ENCODE measurements at regions not wholly inside any gene's neighbourhood (a gene's known extent, or its start where the extent isn't known, plus 50 kb on each side); places are given as distances from the start of the nearest gene placed in this dataset.
"Not testable (repeated sequence)": the region's sequence is repeated elsewhere in the genome, so short reads cannot be mapped to it uniquely, and the experiment has no call there.

- H3K9me3 ChIP-seq; DNase-seq; H3K4me1 ChIP-seq; intact Hi-C loops (cut with DNase I); H3K27ac ChIP-seq; H3K36me3 ChIP-seq; H3K27me3 ChIP-seq; H3K4me3 ChIP-seq; ATAC-seq: not testable (repeated sequence)
- WGBS (ENCODE audit: insufficient coverage, low coverage, low lambda C conversion rate, missing lambda C conversion rate): 63% methylated on average over 1 of the region's 1 CpG
These were observed 50.6 kb upstream of the GRHL3 start for GRCh38 chr1:24268555-24268954.

- H3K36me3 ChIP-seq: no peaks in the 10 kb centered on the region
These were observed 52.2 kb upstream of the GRHL3 start for GRCh38 chr1:24266998-24267397.

GRCh38 chr1:24266398-24266941 is 52.7 kb upstream of the GRHL3 start:
- ATAC-seq (no peak), DNase-seq (no peak)
- 83% methylated on average over 2 of the region's 9 CpGs for WGBS (ENCODE audit: insufficient coverage, low coverage, low lambda C conversion rate, missing lambda C conversion rate)
- intact Hi-C loops (cut with DNase I): no loop called here
- Histone ChIP-seq H3K27ac (no peak overlapping the region), H3K9me3 (no peaks in the 10 kb centered on the region), H3K27me3 (no peaks in the 10 kb centered on the region), H3K4me1 (no peaks in the 10 kb centered on the region), H3K36me3 (no peaks in the 10 kb centered on the region), H3K4me3 (no peak overlapping the region)
- TF ChIP-seq, protein P1, sequence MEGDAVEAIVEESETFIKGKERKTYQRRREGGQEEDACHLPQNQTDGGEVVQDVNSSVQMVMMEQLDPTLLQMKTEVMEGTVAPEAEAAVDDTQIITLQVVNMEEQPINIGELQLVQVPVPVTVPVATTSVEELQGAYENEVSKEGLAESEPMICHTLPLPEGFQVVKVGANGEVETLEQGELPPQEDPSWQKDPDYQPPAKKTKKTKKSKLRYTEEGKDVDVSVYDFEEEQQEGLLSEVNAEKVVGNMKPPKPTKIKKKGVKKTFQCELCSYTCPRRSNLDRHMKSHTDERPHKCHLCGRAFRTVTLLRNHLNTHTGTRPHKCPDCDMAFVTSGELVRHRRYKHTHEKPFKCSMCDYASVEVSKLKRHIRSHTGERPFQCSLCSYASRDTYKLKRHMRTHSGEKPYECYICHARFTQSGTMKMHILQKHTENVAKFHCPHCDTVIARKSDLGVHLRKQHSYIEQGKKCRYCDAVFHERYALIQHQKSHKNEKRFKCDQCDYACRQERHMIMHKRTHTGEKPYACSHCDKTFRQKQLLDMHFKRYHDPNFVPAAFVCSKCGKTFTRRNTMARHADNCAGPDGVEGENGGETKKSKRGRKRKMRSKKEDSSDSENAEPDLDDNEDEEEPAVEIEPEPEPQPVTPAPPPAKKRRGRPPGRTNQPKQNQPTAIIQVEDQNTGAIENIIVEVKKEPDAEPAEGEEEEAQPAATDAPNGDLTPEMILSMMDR (IDR thresholded peaks at IDR 0.05): no peak
- TF ChIP-seq POLR2A (IDR thresholded peaks at IDR 0.05): no peak

More at GRCh38 chr1:24266998-24267397, 52.2 kb upstream of the GRHL3 start:
- ATAC-seq (no peak), DNase-seq (no peak)
- Histone ChIP-seq H3K27me3 (no peaks in the 10 kb centered on the region), H3K4me3 (no peak overlapping the region), H3K4me1 (no peaks in the 10 kb centered on the region), H3K27ac (no peak overlapping the region), H3K9me3 (no peaks in the 10 kb centered on the region)
- WGBS (ENCODE audit: insufficient coverage, low coverage, low lambda C conversion rate, missing lambda C conversion rate): 82% methylated on average over 2 of the region's 3 CpGs
- TF ChIP-seq, protein P1 (IDR thresholded peaks at IDR 0.05): no peak
- TF ChIP-seq POLR2A (IDR thresholded peaks at IDR 0.05): no peak
- intact Hi-C loops (cut with DNase I): no loop called here

- DNase-seq: no peak
- ATAC-seq: no peak
- Histone ChIP-seq H3K4me1 (no peaks in the 10 kb centered on the region), H3K27ac (no peak overlapping the region), H3K9me3 (no peaks in the 10 kb centered on the region), H3K36me3 (no peaks in the 10 kb centered on the region), H3K4me3 (no peak overlapping the region), H3K27me3 (no peaks in the 10 kb centered on the region)
- intact Hi-C loops (cut with DNase I): no loop called here
- TF ChIP-seq POLR2A (IDR thresholded peaks at IDR 0.05): no peak
- TF ChIP-seq, protein P1 (IDR thresholded peaks at IDR 0.05): no peak
- WGBS (ENCODE audit: insufficient coverage, low coverage, low lambda C conversion rate, missing lambda C conversion rate): 83% methylated on average over 1 of the region's 1 CpG
These were observed 55.4 kb upstream of the GRHL3 start for GRCh38 chr1:24263746-24264145.

DNA sequence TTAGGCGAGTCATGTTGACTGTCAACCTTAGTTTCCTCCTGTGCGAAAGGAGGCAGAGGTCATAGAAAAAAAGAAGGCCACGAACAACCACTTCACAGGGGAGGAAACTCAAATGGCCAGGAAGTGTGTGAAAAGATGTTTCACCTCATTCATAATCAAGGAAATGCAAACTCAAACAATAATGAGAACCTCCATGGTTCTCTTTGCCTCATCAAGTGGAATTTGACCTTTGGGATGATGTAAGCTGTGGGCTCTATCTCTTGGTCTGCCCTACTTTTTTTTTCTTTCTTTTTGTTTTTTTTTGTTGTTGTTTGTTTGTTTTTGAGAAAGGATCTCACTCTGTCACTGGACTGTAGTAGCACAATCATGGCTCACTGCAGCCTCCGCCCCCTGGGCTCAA is 55.9 kb upstream of the GRHL3 start:
- no peak overlapping the region for H3K4me3 ChIP-seq
- H3K4me1 ChIP-seq: no peaks in the 10 kb centered on the region
- intact Hi-C loops (cut with DNase I): no loop called here
- no peaks in the 10 kb centered on the region for H3K27me3 ChIP-seq
- WGBS (ENCODE audit: insufficient coverage, low coverage, low lambda C conversion rate, missing lambda C conversion rate): 92% methylated on average over 4 of the region's 4 CpGs
- ATAC-seq (peak in 3 of 4 donors; percentile 48 to 73 (median 58)), DNase-seq (no peak)
- no peak overlapping the region for H3K27ac ChIP-seq
- H3K9me3 ChIP-seq: no peaks in the 10 kb centered on the region
- TF ChIP-seq POLR2A (IDR thresholded peaks at IDR 0.05): no peak
- TF ChIP-seq, protein P1 (IDR thresholded peaks at IDR 0.05): no peak
- no peaks in the 10 kb centered on the region for H3K36me3 ChIP-seq

All from right lobe of liver (tissue), 6 donors.